MM.1S (cell line): ENCODE measurements at regions not wholly inside any gene's neighbourhood (a gene's known extent, or its start where the extent isn't known, plus 50 kb on each side); places are given as distances from the start of the nearest gene placed in this dataset.

Experiments used
- DNase-seq: peaks from one replicate; pipeline ENCODE4 v3.0.0-alpha.2; 2015
- H2AFZ ChIP-seq: fragments of 300-600 bp; sonication (generic); 2 replicates; pipeline ENCODE4 v1.6.0; 2016; ENCODE audit warnings: antibody characterized with exemption, low read length
- H3F3A ChIP-seq: fragments of 300-600 bp; sonication (generic); 2 replicates; pipeline ENCODE4 v1.6.1; 2016; ENCODE audit warnings: mild to moderate bottlenecking, antibody characterized with exemption, low read length, moderate library complexity, mixed read lengths; ENCODE audit not compliant: insufficient read depth
- H3K27ac ChIP-seq: fragments of 300-600 bp; sonication (generic); 2 replicates; pipeline ENCODE4 v1.5.1; 2016; ENCODE audit warnings: mild to moderate bottlenecking, low read length
- H3K27me3 ChIP-seq: fragments of 300-600 bp; sonication (generic); replicated peaks from 2 replicates; pipeline ENCODE4 v1.6.0; 2016; ENCODE audit warnings: low read length; ENCODE audit not compliant: insufficient read depth
- H3K36me3 ChIP-seq: fragments of 300-600 bp; sonication (generic); replicated peaks from 2 replicates; pipeline ENCODE4 v1.6.1; 2016; ENCODE audit warnings: mild to moderate bottlenecking, low read length, mixed read lengths; ENCODE audit not compliant: insufficient read depth
- H3K4me1 ChIP-seq: fragments of 300-600 bp; sonication (generic); 2 replicates; pipeline ENCODE4 v1.6.1; 2016; ENCODE audit warnings: low read length, mixed read lengths
- H3K4me2 ChIP-seq: fragments of 300-600 bp; sonication (generic); 2 replicates; pipeline ENCODE4 v1.6.0; 2016; ENCODE audit warnings: low read depth, low read length
- H3K4me3 ChIP-seq: fragments of 300-600 bp; sonication (generic); 2 replicates; pipeline ENCODE4 v1.5.1; 2016; ENCODE audit warnings: low read length, mixed read lengths
- H3K79me2 ChIP-seq: fragments of 300-600 bp; sonication (generic); 2 replicates; pipeline ENCODE4 v1.6.1; 2016; ENCODE audit warnings: mixed run types, low read length, mixed read lengths
- H3K9ac ChIP-seq: fragments of 300-600 bp; sonication (generic); 2 replicates; pipeline ENCODE4 v1.6.1; 2016; ENCODE audit warnings: low read length, mixed read lengths
- H3K9me2 ChIP-seq: fragments of 300-600 bp; sonication (generic); replicated peaks from 2 replicates; pipeline ENCODE4 v1.6.1; 2016; ENCODE audit warnings: mild to moderate bottlenecking, low read length, mixed read lengths; ENCODE audit not compliant: insufficient read depth
- H3K9me3 ChIP-seq: fragments of 300-600 bp; sonication (generic); replicated peaks from 2 replicates; pipeline ENCODE4 v1.6.1; 2016; ENCODE audit warnings: mild to moderate bottlenecking, low read length, mixed read lengths; ENCODE audit not compliant: insufficient read depth
- H4K20me1 ChIP-seq: fragments of 300-600 bp; sonication (generic); 2 replicates; pipeline ENCODE4 v1.6.1; 2016; ENCODE audit warnings: mild to moderate bottlenecking, low read length, moderate library complexity, mixed read lengths; ENCODE audit not compliant: insufficient read depth
- CTCF ChIP-seq: fragments of 300-600 bp; sonication (generic); IDR thresholded peaks from 2 replicates; pipeline ENCODE4 v1.5.1; 2016; ENCODE audit warnings: antibody characterized with exemption, low read length, mixed read lengths
- EZH2 ChIP-seq: fragments of 300-600 bp; sonication (generic); optimal IDR thresholded peaks from 2 replicates; pipeline ENCODE3; 2017; ENCODE audit warnings: low read depth, mild to moderate bottlenecking, antibody characterized with exemption, low read length, mixed read lengths
- EZH2phosphoT487 ChIP-seq: fragments of 300-600 bp; sonication (generic); IDR thresholded peaks from 2 replicates; pipeline ENCODE4 v1.6.1; 2018; ENCODE audit warnings: antibody characterized with exemption, low read length

DNA sequence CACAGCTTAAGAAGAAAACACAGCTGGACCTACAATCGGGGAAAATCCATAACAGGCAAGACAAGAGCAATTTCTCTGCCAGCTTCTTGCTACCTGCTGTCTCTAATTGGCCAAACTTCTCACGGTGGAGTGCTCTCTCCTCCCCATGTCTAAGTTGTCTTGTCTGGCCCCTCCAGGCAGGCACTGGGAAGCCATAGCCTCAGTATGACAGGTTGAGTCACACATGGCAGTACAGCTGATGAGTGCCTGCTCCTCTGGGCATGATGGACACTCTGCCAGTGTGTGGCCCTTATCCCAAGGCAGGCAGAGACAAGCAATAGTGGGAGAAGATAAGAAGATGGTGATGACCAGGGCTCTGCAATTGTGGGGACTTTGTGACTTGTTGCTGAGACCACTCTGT, 551.8 kb downstream of the DIPK2A start:
- Histone ChIP-seq H3K79me2 (no peaks in the 10 kb centered on the region), H3K4me2 (no peak overlapping the region), H3K36me3 (no peaks in the 10 kb centered on the region), H2AFZ (no peak overlapping the region), H3K4me1 (no peaks in the 10 kb centered on the region), H3K9me2 (no peaks in the 10 kb centered on the region), H3K27me3 (no peaks in the 10 kb centered on the region), H3K9me3 (no peaks in the 10 kb centered on the region), H3K4me3 (no peak overlapping the region), H3K27ac (no peak overlapping the region), H3F3A (no peaks in the 10 kb centered on the region), H4K20me1 (no peaks in the 10 kb centered on the region), H3K9ac (no peak overlapping the region)
- no peak for DNase-seq
- TF ChIP-seq EZH2phosphoT487 (no peak), CTCF (no peak), EZH2 (no peak)

DNA sequence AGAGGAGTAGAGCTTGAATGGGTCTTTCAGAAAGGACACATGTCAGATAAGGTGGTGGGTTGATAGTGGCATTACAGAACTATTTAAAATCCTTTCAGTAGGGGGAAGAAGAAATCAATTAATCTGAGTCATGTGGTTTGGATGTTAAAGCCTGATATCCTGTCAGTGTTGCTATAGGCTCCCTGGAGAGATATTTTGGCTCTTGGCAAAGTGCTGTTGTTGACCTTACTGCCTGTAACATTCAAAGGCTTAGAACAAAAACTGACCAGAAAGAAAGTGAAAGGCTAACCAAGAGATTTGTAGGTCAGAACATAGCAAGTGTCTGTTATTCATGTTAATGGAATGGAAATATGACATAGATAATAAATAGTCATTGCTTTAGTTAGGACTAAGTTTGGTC, 552.9 kb downstream of the DIPK2A start:
- no peak overlapping the region for H3K27ac ChIP-seq
- no peak overlapping the region for H3K4me2 ChIP-seq
- H3K9me3 ChIP-seq: no peaks in the 10 kb centered on the region
- no peak overlapping the region for H2AFZ ChIP-seq
- no peak for DNase-seq
- H3K79me2 ChIP-seq: no peaks in the 10 kb centered on the region
- no peak overlapping the region for H3K9ac ChIP-seq
- H3K4me1 ChIP-seq: 0 out of 2 replicates have a peak, but pooled peaks cover 7% of the 10 kb centered on the region
- H3K4me3 ChIP-seq: no peak overlapping the region
- H3K27me3 ChIP-seq: no peaks in the 10 kb centered on the region
- no peaks in the 10 kb centered on the region for H3K9me2 ChIP-seq
- H3F3A ChIP-seq: no peaks in the 10 kb centered on the region
- no peaks in the 10 kb centered on the region for H4K20me1 ChIP-seq
- TF ChIP-seq EZH2phosphoT487 (no peak), EZH2 (no peak), CTCF (no peak)
- no peaks in the 10 kb centered on the region for H3K36me3 ChIP-seq

- Histone ChIP-seq H3K4me1 (0 out of 2 replicates have a peak, but pooled peaks cover 9% of the 10 kb centered on the region), H3K9me2 (no peaks in the 10 kb centered on the region), H2AFZ (no peak overlapping the region), H3K27ac (no peak overlapping the region), H3F3A (no peaks in the 10 kb centered on the region), H3K36me3 (no peaks in the 10 kb centered on the region), H3K9ac (no peak overlapping the region), H3K4me2 (peak overlapping the region; percentile 11; the same call in 1 of the 2 replicates), H3K9me3 (no peaks in the 10 kb centered on the region), H3K4me3 (no peak overlapping the region), H3K27me3 (no peaks in the 10 kb centered on the region), H4K20me1 (no peaks in the 10 kb centered on the region), H3K79me2 (no peaks in the 10 kb centered on the region)
- peak; percentile 77 for DNase-seq
- no peak for TF ChIP-seq CTCF
- no peak for TF ChIP-seq EZH2
- no peak for TF ChIP-seq EZH2phosphoT487
Measured at GRCh38 chr3:144529566-144529965, 557.9 kb downstream of the DIPK2A start.
